ENCODE measurements at regions not wholly inside any gene's neighbourhood (a gene's known extent, or its start where the extent isn't known, plus 50 kb on each side); places are given as distances from the start of the nearest gene placed in this dataset.

DNA sequence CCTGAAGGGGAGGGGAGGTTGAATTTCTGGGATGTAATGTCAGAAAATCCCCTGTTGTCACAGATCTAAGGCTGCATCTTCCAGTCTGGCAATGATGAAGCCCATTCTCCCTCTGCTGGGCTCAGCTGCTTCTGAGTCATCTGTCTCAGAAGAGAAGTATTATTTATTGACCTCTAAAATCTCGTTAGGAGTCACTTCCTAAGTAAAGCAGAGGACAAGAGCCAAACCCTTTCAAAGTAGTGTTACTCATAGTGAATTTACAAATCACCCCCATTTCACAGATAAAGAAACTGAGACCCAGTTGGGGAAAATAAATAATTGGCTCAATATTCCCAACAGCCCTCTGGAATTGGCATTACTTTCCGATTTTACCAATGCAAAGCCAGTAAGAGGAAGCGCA lies 167.3 kb upstream of the SKOR2 start:
- no peak overlapping the region for H3K4me3 Mint-ChIP-seq
- H3K27ac ChIP-seq (ENCODE audit: low read length): no peak overlapping the region
- H3K4me3 ChIP-seq (ENCODE audit: control insufficient read depth in 1 of 2, extremely low read depth in 1 of 2, low read length in 1 of 2): no peak overlapping the region
- no peaks in the 10 kb centered on the region for H3K36me3 ChIP-seq (ENCODE audit: control insufficient read depth in 2 of 2, extremely low read depth in 1 of 2, insufficient read depth in 1 of 2, low read length in 1 of 2)
- 64% methylated on average over 2 of the region's 3 CpGs for WGBS (ENCODE audit: insufficient coverage)
- no peaks in the 10 kb centered on the region for H3K36me3 Mint-ChIP-seq
- H3K4me1 Mint-ChIP-seq: no peaks in the 10 kb centered on the region
- H3K27ac Mint-ChIP-seq: no peak overlapping the region
- no peaks in the 10 kb centered on the region for H3K4me1 ChIP-seq (ENCODE audit: control insufficient read depth in 1 of 2, extremely low read depth in 1 of 2, insufficient read depth in 2 of 2, low read length in 2 of 2)
- H3K27me3 Mint-ChIP-seq: peaks cover 26 to 39% of the 10 kb centered on the region in 2 donors
- ChIA-PET CTCF (interaction anchor here in 1 of 2 donors (0.6 kb wide), 1 partner anchor 963 kb away, joined by 3 read pairs; no protein-coding TSS in a partner anchor), POLR2A (no interaction called here)
- DNase-seq (no peak), ATAC-seq (replicated peaks in 1 of 4) (no peak)
- H3K27me3 ChIP-seq (replicated peaks in 1 of 2; ENCODE audit: control insufficient read depth in 2 of 2, extremely low read depth in 1 of 2, insufficient read depth in 2 of 2, low read length in 1 of 2): peaks cover 2 to 10% of the 10 kb centered on the region in 2 experiments
- no peaks in the 10 kb centered on the region for H3K9me3 ChIP-seq
- H3K9me3 Mint-ChIP-seq: no peaks in the 10 kb centered on the region

DNA sequence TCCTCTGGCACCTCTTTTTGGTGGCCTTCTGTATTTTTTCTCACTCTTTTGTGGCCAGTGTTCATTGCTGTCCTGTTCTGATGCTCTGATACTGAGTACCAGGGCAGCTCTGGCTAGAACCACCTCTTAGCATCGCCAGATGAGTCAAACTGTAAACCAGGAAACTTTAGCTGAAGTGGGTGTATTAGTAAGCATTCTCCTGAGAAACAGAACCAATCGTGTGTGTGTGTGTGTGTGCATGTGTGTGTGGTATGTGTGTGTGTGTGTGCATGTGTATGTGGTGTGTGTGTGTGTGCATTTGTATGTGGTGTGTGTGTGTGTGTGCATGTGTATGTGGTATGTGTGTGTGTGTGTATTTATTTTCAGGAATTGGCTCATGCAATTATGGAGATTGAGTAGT lies 166.3 kb upstream of the SKOR2 start:
- 12% methylated on average over 2 of the region's 2 CpGs for WGBS (ENCODE audit: insufficient coverage)
- Mint-ChIP-seq H3K36me3 (no peaks in the 10 kb centered on the region), H3K27me3 (peaks cover 31 to 42% of the 10 kb centered on the region in 2 donors), H3K4me3 (no peak overlapping the region), H3K27ac (no peak overlapping the region), H3K4me1 (no peaks in the 10 kb centered on the region), H3K9me3 (no peaks in the 10 kb centered on the region)
- ChIA-PET CTCF (no interaction called here), POLR2A (no interaction called here)
- Histone ChIP-seq H3K4me3 (ENCODE audit: control insufficient read depth in 1 of 2, extremely low read depth in 1 of 2, low read length in 1 of 2) (no peak overlapping the region), H3K27me3 (replicated peaks in 1 of 2; ENCODE audit: control insufficient read depth in 2 of 2, extremely low read depth in 1 of 2, insufficient read depth in 2 of 2, low read length in 1 of 2) (peaks cover 2 to 14% of the 10 kb centered on the region in 2 experiments), H3K9me3 (no peaks in the 10 kb centered on the region), H3K27ac (ENCODE audit: low read length) (no peak overlapping the region), H3K36me3 (ENCODE audit: control insufficient read depth in 2 of 2, extremely low read depth in 1 of 2, insufficient read depth in 1 of 2, low read length in 1 of 2) (no peaks in the 10 kb centered on the region), H3K4me1 (ENCODE audit: control insufficient read depth in 1 of 2, extremely low read depth in 1 of 2, insufficient read depth in 2 of 2, low read length in 2 of 2) (no peaks in the 10 kb centered on the region)
- no peak for ATAC-seq (replicated peaks in 1 of 4)
- DNase-seq: no peak

DNA sequence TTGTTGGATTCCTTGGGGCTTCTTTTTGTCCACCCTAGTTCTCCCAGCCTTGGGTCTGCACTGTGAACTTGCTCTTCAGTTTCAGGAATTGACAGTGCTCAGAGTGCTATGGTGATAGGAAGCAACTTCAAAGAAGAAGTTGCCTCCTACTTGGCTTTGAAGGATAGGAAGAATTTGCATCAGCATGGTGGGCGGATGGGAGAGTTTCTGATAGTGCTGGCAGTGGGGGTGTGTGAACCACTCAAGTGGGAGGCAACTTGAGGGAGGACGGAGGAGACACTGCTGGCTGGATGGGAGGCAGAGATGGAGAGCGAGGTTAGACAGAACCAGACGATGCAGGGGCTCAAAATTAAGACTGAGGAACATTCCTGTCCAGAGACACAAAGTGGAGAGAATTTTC lies 164.4 kb upstream of the SKOR2 start:
- no peak overlapping the region for H3K27ac ChIP-seq (ENCODE audit: low read length)
- H3K4me1 Mint-ChIP-seq: no peaks in the 10 kb centered on the region

DNA sequence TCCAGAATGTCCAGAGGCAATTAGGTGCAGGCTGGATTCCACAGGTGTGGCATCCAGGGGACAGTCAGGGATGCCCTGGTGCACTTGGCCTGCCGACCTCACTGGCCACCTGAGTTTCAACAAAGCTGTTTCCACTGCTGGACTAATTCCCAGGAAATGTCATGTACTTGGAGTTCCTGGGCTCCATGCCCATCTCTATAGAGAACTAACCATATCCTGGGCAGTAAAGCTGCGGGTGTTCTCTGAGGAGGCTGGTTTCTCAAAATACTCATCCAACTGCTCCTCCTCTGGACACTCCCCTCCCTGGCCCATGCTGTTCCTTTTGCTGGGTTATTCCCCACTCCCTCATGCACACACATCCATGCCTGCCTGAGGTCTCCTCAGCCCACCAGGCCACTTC lies 161.9 kb upstream of the SKOR2 start:
- DNase-seq (no peak), ATAC-seq (replicated peaks in 1 of 4) (no peak)
- H3K36me3 Mint-ChIP-seq: no peaks in the 10 kb centered on the region
- peaks cover 0 to 7% of the 10 kb centered on the region in 2 experiments for H3K27me3 ChIP-seq (replicated peaks in 1 of 2; ENCODE audit: control insufficient read depth in 2 of 2, extremely low read depth in 1 of 2, insufficient read depth in 2 of 2, low read length in 1 of 2)
- no peaks in the 10 kb centered on the region for H3K4me1 Mint-ChIP-seq
- H3K4me3 Mint-ChIP-seq: no peak overlapping the region
- H3K27me3 Mint-ChIP-seq: peaks cover 28 to 34% of the 10 kb centered on the region in 2 donors
- H3K4me1 ChIP-seq (ENCODE audit: control insufficient read depth in 1 of 2, extremely low read depth in 1 of 2, insufficient read depth in 2 of 2, low read length in 2 of 2): no peaks in the 10 kb centered on the region
- H3K36me3 ChIP-seq (ENCODE audit: control insufficient read depth in 2 of 2, extremely low read depth in 1 of 2, insufficient read depth in 1 of 2, low read length in 1 of 2): no peaks in the 10 kb centered on the region
- H3K4me3 ChIP-seq (ENCODE audit: control insufficient read depth in 1 of 2, extremely low read depth in 1 of 2, low read length in 1 of 2): no peak overlapping the region
- 48% methylated on average over 2 of the region's 2 CpGs for WGBS (ENCODE audit: insufficient coverage)
- H3K27ac ChIP-seq (ENCODE audit: low read length): no peak overlapping the region
- H3K27ac Mint-ChIP-seq: no peak overlapping the region
- ChIA-PET POLR2A (no interaction called here), CTCF (no interaction called here)
- no peaks in the 10 kb centered on the region for H3K9me3 Mint-ChIP-seq
- H3K9me3 ChIP-seq: no peaks in the 10 kb centered on the region

More for the DNA sequence above, 164.4 kb upstream of the SKOR2 start:
- Histone ChIP-seq H3K36me3 (ENCODE audit: control insufficient read depth in 2 of 2, extremely low read depth in 1 of 2, insufficient read depth in 1 of 2, low read length in 1 of 2) (no peaks in the 10 kb centered on the region), H3K9me3 (no peaks in the 10 kb centered on the region), H3K4me3 (ENCODE audit: control insufficient read depth in 1 of 2, extremely low read depth in 1 of 2, low read length in 1 of 2) (no peak overlapping the region), H3K4me1 (ENCODE audit: control insufficient read depth in 1 of 2, extremely low read depth in 1 of 2, insufficient read depth in 2 of 2, low read length in 2 of 2) (no peaks in the 10 kb centered on the region), H3K27me3 (replicated peaks in 1 of 2; ENCODE audit: control insufficient read depth in 2 of 2, extremely low read depth in 1 of 2, insufficient read depth in 2 of 2, low read length in 1 of 2) (peaks cover 2 to 10% of the 10 kb centered on the region in 2 experiments)
- Mint-ChIP-seq H3K9me3 (no peaks in the 10 kb centered on the region), H3K36me3 (no peaks in the 10 kb centered on the region), H3K27me3 (peaks cover 31 to 42% of the 10 kb centered on the region in 2 donors), H3K4me3 (no peak overlapping the region), H3K27ac (no peak overlapping the region)
- ATAC-seq (replicated peaks in 1 of 4): no peak
- POLR2A ChIA-PET: no interaction called here
- CTCF ChIA-PET: no interaction called here
- DNase-seq: no peak
- WGBS (ENCODE audit: insufficient coverage): 26% methylated on average over 4 of the region's 4 CpGs

DNA sequence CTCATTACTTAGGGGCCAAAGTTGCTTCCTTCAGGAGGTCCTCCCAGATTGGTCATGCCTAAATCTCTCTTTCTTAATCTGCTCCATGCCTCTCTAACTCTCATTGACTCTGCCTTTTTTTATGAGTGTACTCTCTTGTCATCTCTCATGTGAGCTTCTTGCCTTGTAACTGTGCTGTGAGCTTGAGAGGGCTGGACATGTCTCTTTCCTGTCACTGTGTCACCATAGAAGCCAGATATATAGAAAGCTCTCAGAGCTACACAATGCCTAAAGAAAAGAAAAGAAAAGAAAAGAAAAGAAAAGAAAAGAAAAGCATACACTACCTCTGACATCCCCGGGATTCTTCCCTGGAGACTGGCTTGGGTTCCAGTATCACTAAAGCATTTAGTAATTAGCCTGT lies 161.5 kb upstream of the SKOR2 start:
- no peaks in the 10 kb centered on the region for H3K9me3 ChIP-seq
- H3K36me3 Mint-ChIP-seq: no peaks in the 10 kb centered on the region
- H3K27ac Mint-ChIP-seq: no peak overlapping the region
- H3K27me3 ChIP-seq (replicated peaks in 1 of 2; ENCODE audit: control insufficient read depth in 2 of 2, extremely low read depth in 1 of 2, insufficient read depth in 2 of 2, low read length in 1 of 2): peaks cover 0 to 5% of the 10 kb centered on the region in 2 experiments
- H3K4me3 ChIP-seq (ENCODE audit: control insufficient read depth in 1 of 2, extremely low read depth in 1 of 2, low read length in 1 of 2): no peak overlapping the region
- no CpG with 5 or more reads among the region's 1 CpG for WGBS (ENCODE audit: insufficient coverage)
- H3K4me1 ChIP-seq (ENCODE audit: control insufficient read depth in 1 of 2, extremely low read depth in 1 of 2, insufficient read depth in 2 of 2, low read length in 2 of 2): no peaks in the 10 kb centered on the region
- H3K9me3 Mint-ChIP-seq: no peaks in the 10 kb centered on the region
- ChIA-PET CTCF (no interaction called here), POLR2A (no interaction called here)
- no peak for ATAC-seq (replicated peaks in 1 of 4)
- H3K4me3 Mint-ChIP-seq: no peak overlapping the region
- no peak overlapping the region for H3K27ac ChIP-seq (ENCODE audit: low read length)
- no peak for DNase-seq
- no peaks in the 10 kb centered on the region for H3K4me1 Mint-ChIP-seq
- H3K36me3 ChIP-seq (ENCODE audit: control insufficient read depth in 2 of 2, extremely low read depth in 1 of 2, insufficient read depth in 1 of 2, low read length in 1 of 2): no peaks in the 10 kb centered on the region
- peaks cover 28 to 32% of the 10 kb centered on the region in 2 donors for H3K27me3 Mint-ChIP-seq

DNA sequence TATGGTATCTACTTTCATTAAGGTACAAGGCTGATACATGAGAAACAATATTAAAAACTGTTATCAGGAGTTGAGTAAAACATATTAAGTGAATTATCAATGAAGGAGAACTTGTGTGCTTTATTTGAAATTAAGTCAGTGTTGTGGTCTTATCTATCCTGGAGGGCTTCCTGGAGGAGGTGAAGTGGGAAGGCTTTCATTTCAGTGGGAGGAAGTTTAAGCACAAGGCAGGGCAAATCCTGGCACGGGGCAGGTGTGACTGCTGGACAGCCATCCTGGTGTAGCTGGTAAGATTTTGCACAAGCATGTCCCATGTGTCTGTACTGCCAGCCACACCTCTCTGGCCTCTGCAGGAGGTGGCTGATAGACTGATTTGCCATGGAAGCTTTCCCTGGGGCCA lies 159.7 kb upstream of the SKOR2 start:
- WGBS (ENCODE audit: insufficient coverage): 56% methylated on average over 1 of the region's 1 CpG
- Mint-ChIP-seq H3K4me1 (no peaks in the 10 kb centered on the region), H3K27me3 (peaks cover 19 to 23% of the 10 kb centered on the region in 2 donors), H3K9me3 (no peaks in the 10 kb centered on the region), H3K36me3 (no peaks in the 10 kb centered on the region), H3K4me3 (no peak overlapping the region), H3K27ac (no peak overlapping the region)
- ChIA-PET POLR2A (interaction anchor here in 1 of 2 donors (0.6 kb wide), 1 partner anchor 848 kb away, joined by 3 read pairs; no protein-coding TSS in a partner anchor), CTCF (no interaction called here)
- Histone ChIP-seq H3K27me3 (replicated peaks in 1 of 2; ENCODE audit: control insufficient read depth in 2 of 2, extremely low read depth in 1 of 2, insufficient read depth in 2 of 2, low read length in 1 of 2) (peaks cover 0 to 5% of the 10 kb centered on the region in 2 experiments), H3K36me3 (ENCODE audit: control insufficient read depth in 2 of 2, extremely low read depth in 1 of 2, insufficient read depth in 1 of 2, low read length in 1 of 2) (no peaks in the 10 kb centered on the region), H3K9me3 (no peaks in the 10 kb centered on the region), H3K4me1 (ENCODE audit: control insufficient read depth in 1 of 2, extremely low read depth in 1 of 2, insufficient read depth in 2 of 2, low read length in 2 of 2) (no peaks in the 10 kb centered on the region), H3K4me3 (ENCODE audit: control insufficient read depth in 1 of 2, extremely low read depth in 1 of 2, low read length in 1 of 2) (no peak overlapping the region), H3K27ac (ENCODE audit: low read length) (no peak overlapping the region)
- ATAC-seq (replicated peaks in 1 of 4) (no peak), DNase-seq (no peak)

DNA sequence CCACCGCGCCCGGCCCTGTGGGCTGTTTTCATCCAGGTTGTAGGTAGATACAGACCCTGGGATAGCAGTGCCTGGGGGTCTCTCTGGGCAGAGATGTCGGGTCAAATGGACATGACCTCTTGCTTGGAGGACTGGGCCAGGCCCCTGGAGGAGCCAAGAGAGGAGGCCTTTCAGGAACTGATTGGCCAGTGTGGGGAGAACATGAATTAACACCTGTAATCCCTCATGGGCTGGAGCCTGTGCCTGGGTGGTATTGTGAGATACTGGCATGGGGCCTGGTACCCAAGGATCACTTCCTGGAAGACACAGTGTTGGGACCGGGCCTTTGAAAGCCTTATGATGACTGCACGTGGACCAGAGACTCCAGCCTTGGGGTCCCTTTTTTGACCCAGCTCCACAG lies 158.7 kb upstream of the SKOR2 start:
- no peak for ATAC-seq (replicated peaks in 1 of 4)
- POLR2A ChIA-PET: no interaction called here
- Histone ChIP-seq H3K27ac (ENCODE audit: low read length) (no peak overlapping the region), H3K36me3 (ENCODE audit: control insufficient read depth in 2 of 2, extremely low read depth in 1 of 2, insufficient read depth in 1 of 2, low read length in 1 of 2) (no peaks in the 10 kb centered on the region), H3K4me3 (ENCODE audit: control insufficient read depth in 1 of 2, extremely low read depth in 1 of 2, low read length in 1 of 2) (no peak overlapping the region), H3K9me3 (no peaks in the 10 kb centered on the region), H3K4me1 (ENCODE audit: control insufficient read depth in 1 of 2, extremely low read depth in 1 of 2, insufficient read depth in 2 of 2, low read length in 2 of 2) (no peaks in the 10 kb centered on the region), H3K27me3 (replicated peaks in 1 of 2; ENCODE audit: control insufficient read depth in 2 of 2, extremely low read depth in 1 of 2, insufficient read depth in 2 of 2, low read length in 1 of 2) (peaks cover 0 to 5% of the 10 kb centered on the region in 2 experiments)
- no peak for DNase-seq
- Mint-ChIP-seq H3K36me3 (no peaks in the 10 kb centered on the region), H3K4me1 (no peaks in the 10 kb centered on the region), H3K27me3 (peaks cover 13 to 19% of the 10 kb centered on the region in 2 donors), H3K4me3 (no peak overlapping the region), H3K9me3 (no peaks in the 10 kb centered on the region), H3K27ac (no peak overlapping the region)
- WGBS (ENCODE audit: insufficient coverage): 87% methylated on average over 4 of the region's 6 CpGs
- CTCF ChIA-PET: interaction anchor here in 1 of 2 donors (0.7 kb wide), 1 partner anchor 646 kb away, joined by 4 read pairs; no protein-coding TSS in a partner anchor
